Neural progenitor cell (in vitro differentiated cells): ENCODE measurements at regions not wholly inside any gene's neighbourhood (a gene's known extent, or its start where the extent isn't known, plus 50 kb on each side); places are given as distances from the start of the nearest gene placed in this dataset.

Source experiments
- DNase-seq: peaks from one replicate; pipeline ENCODE4 v3.0.0-alpha.2; 2016; ENCODE audit warnings: low spot score
- H2AFZ ChIP-seq: fragments of 200-600 bp; sonication (generic); replicated peaks from 2 replicates; pipeline ENCODE4 v1.6.1; 2016; ENCODE audit warnings: antibody characterized with exemption
- H3F3A ChIP-seq: fragments of 200-600 bp; sonication (generic); 2 replicates; pipeline ENCODE4 v1.6.1; 2016; ENCODE audit warnings: antibody characterized with exemption, low read depth
- H3K27ac ChIP-seq: fragments of 200-600 bp; sonication (generic); 2 replicates; pipeline ENCODE4 v1.5.1; 2016; ENCODE audit warnings: mild to moderate bottlenecking
- H3K27me3 ChIP-seq: fragments of 200-600 bp; sonication (generic); 2 replicates; pipeline ENCODE4 v1.6.1; 2016; ENCODE audit warnings: mild to moderate bottlenecking, moderate library complexity
- H3K36me3 ChIP-seq: fragments of 200-600 bp; sonication (generic); 2 replicates; pipeline ENCODE4 v1.5.1; 2016
- H3K4me1 ChIP-seq: fragments of 200-600 bp; sonication (generic); 2 replicates; pipeline ENCODE4 v1.6.1; 2016; ENCODE audit warnings: mixed run types
- H3K4me2 ChIP-seq: fragments of 200-600 bp; sonication (generic); 2 replicates; pipeline ENCODE4 v1.6.1; 2016
- H3K4me3 ChIP-seq: fragments of 200-600 bp; sonication (generic); 2 replicates; pipeline ENCODE4 v1.5.1; 2016
- H3K79me2 ChIP-seq: fragments of 200-600 bp; sonication (generic); 2 replicates; pipeline ENCODE4 v1.6.1; 2016; ENCODE audit warnings: low read depth
- H3K9ac ChIP-seq: fragments of 200-600 bp; sonication (generic); 2 replicates; pipeline ENCODE4 v1.6.1; 2016
- H3K9me3 ChIP-seq: fragments of 200-600 bp; sonication (generic); 2 replicates; pipeline ENCODE4 v1.5.1; 2016; ENCODE audit warnings: low read depth
- H4K20me1 ChIP-seq: fragments of 200-600 bp; sonication (generic); 2 replicates; pipeline ENCODE4 v1.6.1; 2016; ENCODE audit warnings: low read depth
- H3K27ac Mint-ChIP-seq: 3 replicates; pipeline ENCODE4 v1.8.0; 2021; ENCODE audit warnings: mixed read lengths
- H3K27me3 Mint-ChIP-seq: 2 replicates; pipeline ENCODE4 v1.8.0; 2022; ENCODE audit warnings: low read depth, mild to moderate bottlenecking, inconsistent platforms, moderate library complexity, mixed read lengths; ENCODE audit not compliant: insufficient read depth
- H3K36me3 Mint-ChIP-seq: 3 replicates; pipeline ENCODE4 v1.8.0; 2021; ENCODE audit warnings: mixed read lengths
- H3K4me1 Mint-ChIP-seq: 3 replicates; pipeline ENCODE4 v1.8.0; 2021; ENCODE audit warnings: mixed read lengths
- H3K4me3 Mint-ChIP-seq: 3 replicates; pipeline ENCODE4 v1.8.0; 2021; ENCODE audit warnings: mild to moderate bottlenecking, moderate library complexity, mixed read lengths
- H3K9me3 Mint-ChIP-seq: 3 replicates; pipeline ENCODE4 v1.8.0; 2020; ENCODE audit warnings: mixed read lengths
- CTCF ChIP-seq: fragments of 200-600 bp; sonication (generic); IDR thresholded peaks from 2 replicates; pipeline ENCODE4 v1.5.1; 2017; ENCODE audit warnings: antibody characterized with exemption, mild to moderate bottlenecking
- EZH2 ChIP-seq: fragments of 200-600 bp; sonication (generic); IDR thresholded peaks from 2 replicates; pipeline ENCODE4 v1.6.1; 2017; ENCODE audit warnings: antibody characterized with exemption, mild to moderate bottlenecking, moderate library complexity
- EZH2phosphoT487 ChIP-seq: fragments of 200-600 bp; sonication (generic); IDR thresholded peaks from 2 replicates; pipeline ENCODE4 v1.6.1; 2017; ENCODE audit warnings: antibody characterized with exemption

- H3K4me2 ChIP-seq, result no peak overlapping the region
- H3K4me1 Mint-ChIP-seq, result peaks cover 4% of the 10 kb centered on the region
- no peak for TF ChIP-seq CTCF
- no peak for TF ChIP-seq EZH2
- TF ChIP-seq EZH2phosphoT487, result no peak
- no peaks in the 10 kb centered on the region for H3K27me3 Mint-ChIP-seq
- H4K20me1 ChIP-seq, result no peaks in the 10 kb centered on the region
- H3K9me3 ChIP-seq, result no peaks in the 10 kb centered on the region
- H3K27ac ChIP-seq, result no peak overlapping the region
- no peaks in the 10 kb centered on the region for H3K36me3 ChIP-seq
- H3K79me2 ChIP-seq, result no peaks in the 10 kb centered on the region
- no peak for DNase-seq
- H3K27me3 ChIP-seq, result no peaks in the 10 kb centered on the region
- no peaks in the 10 kb centered on the region for H3K9me3 Mint-ChIP-seq
- H3F3A ChIP-seq, result no peaks in the 10 kb centered on the region
- no peak overlapping the region for H2AFZ ChIP-seq
- H3K9ac ChIP-seq, result no peak overlapping the region
- peak overlapping the region; percentile 25 for H3K27ac Mint-ChIP-seq
- H3K36me3 Mint-ChIP-seq, result no peaks in the 10 kb centered on the region
- H3K4me3 Mint-ChIP-seq, result no peak overlapping the region
- H3K4me1 ChIP-seq, result no peaks in the 10 kb centered on the region
- H3K4me3 ChIP-seq, result no peak overlapping the region
These were observed 312.1 kb downstream of the VRK1 start for GRCh38 chr14:97109234-97109633.

- H3K27ac ChIP-seq, result no peak overlapping the region
- no peak for DNase-seq
- no peaks in the 10 kb centered on the region for H3K79me2 ChIP-seq
- no peak overlapping the region for H3K9ac ChIP-seq
- no peak overlapping the region for H3K4me2 ChIP-seq
- H3K4me1 ChIP-seq, result no peaks in the 10 kb centered on the region
- Mint-ChIP-seq H3K4me3 (no peak overlapping the region), H3K27ac (no peak overlapping the region), H3K9me3 (no peaks in the 10 kb centered on the region), H3K27me3 (peaks cover 4% of the 10 kb centered on the region), H3K4me1 (peaks cover 7% of the 10 kb centered on the region), H3K36me3 (no peaks in the 10 kb centered on the region)
- H2AFZ ChIP-seq, result no peak overlapping the region
- no peaks in the 10 kb centered on the region for H3F3A ChIP-seq
- H3K4me3 ChIP-seq, result no peak overlapping the region
- TF ChIP-seq EZH2phosphoT487 (no peak), EZH2 (no peak), CTCF (no peak)
- H3K27me3 ChIP-seq, result no peaks in the 10 kb centered on the region
- H3K36me3 ChIP-seq, result no peaks in the 10 kb centered on the region
- H3K9me3 ChIP-seq, result no peaks in the 10 kb centered on the region
- H4K20me1 ChIP-seq, result no peaks in the 10 kb centered on the region
These were observed 316.2 kb downstream of the VRK1 start for GRCh38 chr14:97113339-97113738.

- no peaks in the 10 kb centered on the region for H4K20me1 ChIP-seq
- no peak overlapping the region for H3K27ac ChIP-seq
- DNase-seq, result no peak
- no peaks in the 10 kb centered on the region for H3K27me3 ChIP-seq
- TF ChIP-seq EZH2 (no peak), CTCF (no peak), EZH2phosphoT487 (no peak)
- Mint-ChIP-seq H3K9me3 (no peaks in the 10 kb centered on the region), H3K27me3 (peaks cover 8% of the 10 kb centered on the region), H3K36me3 (no peaks in the 10 kb centered on the region), H3K27ac (no peak overlapping the region), H3K4me3 (no peak overlapping the region), H3K4me1 (peaks cover 10% of the 10 kb centered on the region)
- H3K4me3 ChIP-seq, result no peak overlapping the region
- no peak overlapping the region for H3K4me2 ChIP-seq
- H3K36me3 ChIP-seq, result no peaks in the 10 kb centered on the region
- no peaks in the 10 kb centered on the region for H3F3A ChIP-seq
- no peaks in the 10 kb centered on the region for H3K79me2 ChIP-seq
- H3K9ac ChIP-seq, result no peak overlapping the region
- no peaks in the 10 kb centered on the region for H3K4me1 ChIP-seq
- no peak overlapping the region for H2AFZ ChIP-seq
- no peaks in the 10 kb centered on the region for H3K9me3 ChIP-seq
These were observed 319.4 kb downstream of the VRK1 start for GRCh38 chr14:97116546-97116945.
